Common myeloid progenitor, CD34-positive (primary cell): ENCODE measurements at regions not wholly inside any gene's neighbourhood (a gene's known extent, or its start where the extent isn't known, plus 50 kb on each side); places are given as distances from the start of the nearest gene placed in this dataset.

Experiments used
- CTCF ChIA-PET: fragments of 350-600 bp; sonication (Branson Sonifier 250); formaldehyde crosslinking; loops from one replicate; lab custom pipeline; 2021; ENCODE audit warnings: antibody characterized with exemption; lab: Charles Lee
- POLR2A ChIA-PET: fragments of 350-600 bp; sonication (Branson Sonifier 250); formaldehyde crosslinking; loops from one replicate; lab custom pipeline; 2021; ENCODE audit warnings: antibody characterized with exemption; lab: Charles Lee
- DNase-seq, 3 donors: peaks; one replicate each; pipeline versions ENCODE4 v3.0.0 to v3.0.0-alpha.2; 2013
- H3K27ac ChIP-seq, 2 experiments: 1 replicate in 1 of 2; 2 replicates in 1 of 2; pipeline ENCODE4 v1.7.0; 2013; ENCODE audit warnings: inconsistent platforms in 2 of 2, low read length in 2 of 2, mild to moderate bottlenecking in 2 of 2, low read depth in 1 of 2, moderate library complexity in 1 of 2; ENCODE audit not compliant: severe bottlenecking in 2 of 2, insufficient read depth in 1 of 2, poor library complexity in 1 of 2
- H3K27me3 ChIP-seq, 5 experiments: replicated peaks in 2 of 5; 1 replicate in 3 of 5; 2 replicates in 2 of 5; pipeline versions ENCODE4 v1.6.1 to v1.7.0; 2013; ENCODE audit warnings: low read length in 4 of 5, mild to moderate bottlenecking in 2 of 5, moderate library complexity in 2 of 5, inconsistent platforms in 1 of 5; ENCODE audit not compliant: insufficient read depth in 5 of 5, control insufficient read depth in 4 of 5
- H3K36me3 ChIP-seq, 4 experiments: 1 replicate in 2 of 4; 2 replicates in 2 of 4; pipeline versions ENCODE4 v1.6.1 to v1.7.0; 2013; ENCODE audit warnings: low read length in 3 of 4, control low read depth in 1 of 4, mild to moderate bottlenecking in 1 of 4; ENCODE audit not compliant: control insufficient read depth in 4 of 4, insufficient read depth in 4 of 4
- H3K4me1 ChIP-seq, 4 experiments: 1 replicate in 3 of 4; 2 replicates in 1 of 4; pipeline versions ENCODE4 v1.6.1 to v1.7.1; 2013; ENCODE audit warnings: low read length in 3 of 4, mild to moderate bottlenecking in 3 of 4, control low read depth in 1 of 4, inconsistent platforms in 1 of 4, moderate library complexity in 1 of 4; ENCODE audit not compliant: control insufficient read depth in 4 of 4, insufficient read depth in 4 of 4; ENCODE audit errors: control extremely low read depth in 1 of 4
- H3K4me3 ChIP-seq, 7 experiments: 1 replicate in 4 of 7; 2 replicates in 3 of 7; pipeline versions ENCODE4 v1.5.1 to v1.7.0; 2013; ENCODE audit warnings: mild to moderate bottlenecking in 7 of 7, low read length in 6 of 7, moderate library complexity in 6 of 7, inconsistent platforms in 2 of 7, low read depth in 2 of 7, control low read depth in 1 of 7; ENCODE audit not compliant: insufficient read depth in 4 of 7, control insufficient read depth in 1 of 7; ENCODE audit errors: extremely low read depth in 1 of 7
- H3K9me3 ChIP-seq, 5 experiments: 1 replicate in 4 of 5; 2 replicates in 1 of 5; pipeline versions ENCODE4 v1.6.1 to v1.7.1; 2013; ENCODE audit warnings: low read length in 4 of 5, mild to moderate bottlenecking in 2 of 5, inconsistent platforms in 1 of 5, low read depth in 1 of 5, moderate library complexity in 1 of 5; ENCODE audit not compliant: control insufficient read depth in 4 of 5, insufficient read depth in 2 of 5; ENCODE audit errors: control extremely low read depth in 1 of 5
- WGBS: methylation state at CpG from one replicate; pipeline ENCODE4 v1.1.5; 2013; ENCODE audit not compliant: insufficient coverage; 5-methylcytosine and 5-hydroxymethylcytosine counted together

DNA sequence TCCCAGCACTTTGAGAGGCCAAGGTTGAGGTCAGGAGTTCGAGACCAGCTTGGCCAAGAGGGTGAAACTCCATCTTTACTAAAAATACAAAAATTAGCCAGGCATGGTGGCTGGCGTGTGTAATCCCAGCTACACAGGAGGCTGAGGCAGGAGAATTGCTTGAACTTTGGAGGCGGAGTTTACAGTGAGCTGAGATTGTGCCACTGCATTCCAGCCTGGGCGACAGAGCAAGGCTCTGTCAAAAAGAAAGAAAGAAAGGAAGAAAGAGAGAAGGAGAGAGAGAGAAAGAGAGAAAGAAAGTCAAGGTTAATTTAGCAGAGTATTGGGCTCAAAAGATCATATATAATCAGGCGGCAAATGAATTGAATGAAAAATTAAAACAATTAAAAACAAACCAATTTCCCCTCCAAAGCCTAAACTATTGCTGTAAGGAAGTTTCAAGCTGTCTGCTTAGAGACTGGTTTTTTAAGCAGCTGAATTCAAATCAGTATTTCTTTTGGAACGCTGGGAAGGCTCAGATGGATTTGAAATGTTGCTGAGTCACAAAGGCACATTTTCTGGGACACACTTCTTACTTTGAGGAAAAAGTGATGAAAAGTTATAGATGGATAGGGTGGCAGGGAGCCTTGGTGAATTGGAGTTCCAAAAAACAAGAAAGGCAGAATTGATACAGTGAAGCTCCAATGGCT lies 81.3 kb upstream of the BHLHE40 start:
- H3K27ac ChIP-seq: no peak overlapping the region
- POLR2A ChIA-PET: no interaction called here

DNA sequence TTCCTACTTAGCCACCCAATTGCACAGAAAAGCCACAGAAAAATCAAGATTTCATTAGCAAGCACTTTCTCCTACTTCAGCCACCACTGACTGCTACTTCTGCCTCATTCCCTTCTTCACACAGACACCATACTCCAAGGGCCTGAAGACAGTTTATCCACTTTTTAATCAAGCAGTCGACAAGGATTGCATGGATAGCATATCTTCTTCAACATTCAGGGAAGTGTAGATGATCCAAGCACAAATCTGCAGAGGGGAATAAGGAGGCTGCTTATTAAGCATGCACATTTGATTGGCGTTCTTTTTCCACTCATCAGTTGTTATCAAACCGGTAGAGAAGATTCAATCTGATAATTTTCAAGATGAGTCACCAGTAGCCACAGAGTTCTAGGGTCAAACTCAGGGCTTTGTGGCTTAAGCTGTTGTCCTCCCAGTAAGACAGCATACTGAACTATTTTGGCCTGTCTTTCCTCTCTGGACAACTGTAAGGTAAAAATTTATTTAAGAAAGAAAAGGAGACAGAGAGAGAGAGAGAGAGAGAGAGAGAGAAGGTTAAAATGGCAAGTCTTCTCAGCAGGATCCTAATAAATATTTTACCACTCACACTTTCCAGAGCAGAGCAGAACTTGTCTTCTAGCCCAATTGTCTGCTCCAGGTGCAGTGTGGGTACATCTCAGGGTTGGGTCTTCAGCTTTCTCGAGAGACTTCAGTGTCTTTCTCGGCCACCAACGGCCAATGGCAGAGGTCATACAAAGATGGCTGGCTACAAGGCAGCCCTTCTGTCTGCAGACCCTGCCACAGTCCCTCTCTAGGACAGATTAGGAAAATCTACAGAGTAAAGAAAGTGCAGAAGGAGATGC lies 80.6 kb upstream of the BHLHE40 start:
- Histone ChIP-seq H3K4me1 (peaks cover 0 to 8% (median 0%) of the 10 kb centered on the region in 4 experiments), H3K27me3 (no peaks in the 10 kb centered on the region), H3K4me3 (no peak overlapping the region), H3K36me3 (no peaks in the 10 kb centered on the region), H3K9me3 (no peaks in the 10 kb centered on the region), H3K27ac (no peak overlapping the region)
- POLR2A ChIA-PET: no interaction called here
- 77% methylated on average over 5 of the region's 6 CpGs for WGBS
- DNase-seq: peak in 2 of 3 donors; percentile 20 to 40
- CTCF ChIA-PET: interaction anchor here (0.6 to 0.7 kb wide), 2 partner anchors 158 to 184 kb away, joined by 3 read pairs; no protein-coding TSS in a partner anchor

More for the DNA sequence above, 81.3 kb upstream of the BHLHE40 start:
- Histone ChIP-seq H3K36me3 (no peaks in the 10 kb centered on the region), H3K27me3 (no peaks in the 10 kb centered on the region), H3K9me3 (no peaks in the 10 kb centered on the region), H3K4me1 (peaks cover 0 to 8% (median 0%) of the 10 kb centered on the region in 4 experiments), H3K4me3 (no peak overlapping the region)
- 100% methylated on average over 4 of the region's 6 CpGs for WGBS
- no peak for DNase-seq
- CTCF ChIA-PET: interaction anchor here (0.6 kb wide), 1 partner anchor 159 kb away, joined by 3 read pairs; no protein-coding TSS in a partner anchor

DNA sequence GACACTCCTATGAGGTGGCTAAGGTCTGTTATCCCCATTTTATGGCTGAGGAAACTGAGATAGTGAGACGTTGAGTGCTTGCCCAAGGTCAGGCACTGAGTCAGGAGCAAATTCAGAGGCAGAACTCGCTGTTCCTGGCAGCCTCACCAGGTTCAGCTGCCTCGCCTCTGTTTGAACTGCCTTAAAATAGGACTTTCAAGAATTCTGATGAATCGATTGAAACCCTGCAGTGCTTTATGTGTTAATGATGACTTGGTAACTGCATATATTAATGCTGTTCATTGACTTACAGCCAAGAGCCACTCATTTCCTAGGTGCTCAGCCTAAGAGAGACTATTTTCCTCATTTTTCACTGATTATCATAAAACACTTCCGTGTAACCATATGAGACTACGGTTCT lies 79.5 kb upstream of the BHLHE40 start:
- no peaks in the 10 kb centered on the region for H3K9me3 ChIP-seq
- no peak for DNase-seq
- POLR2A ChIA-PET: no interaction called here

DNA sequence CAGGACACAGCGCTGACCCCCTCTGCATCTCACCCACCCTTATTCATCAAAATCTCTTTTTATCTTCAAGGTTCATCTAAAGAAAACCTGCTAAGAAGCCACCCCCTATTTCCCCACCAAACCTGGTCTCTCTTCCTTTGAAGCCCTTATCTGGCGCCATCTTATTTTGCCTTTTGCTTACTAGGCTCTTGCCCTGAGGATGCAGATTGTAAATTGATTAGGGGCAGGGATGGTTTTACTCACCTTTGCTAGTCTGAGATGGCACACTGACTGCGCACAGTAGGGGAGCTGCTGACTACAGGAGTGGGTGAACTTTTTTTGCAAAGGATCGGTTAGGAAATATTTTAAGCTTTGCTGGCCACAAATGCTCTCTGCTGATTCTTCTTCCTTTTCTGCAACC lies 78.9 kb upstream of the BHLHE40 start:
- 100% methylated on average over 3 of the region's 4 CpGs for WGBS
- POLR2A ChIA-PET: no interaction called here

More for the DNA sequence above, 79.5 kb upstream of the BHLHE40 start:
- CTCF ChIA-PET: no interaction called here
- Histone ChIP-seq H3K4me3 (no peak overlapping the region), H3K4me1 (peaks cover 2 to 12% (median 6%) of the 10 kb centered on the region in 4 experiments), H3K27me3 (no peaks in the 10 kb centered on the region), H3K27ac (no peak overlapping the region), H3K36me3 (no peaks in the 10 kb centered on the region)
- WGBS: 96% methylated on average over 5 of the region's 6 CpGs

DNA sequence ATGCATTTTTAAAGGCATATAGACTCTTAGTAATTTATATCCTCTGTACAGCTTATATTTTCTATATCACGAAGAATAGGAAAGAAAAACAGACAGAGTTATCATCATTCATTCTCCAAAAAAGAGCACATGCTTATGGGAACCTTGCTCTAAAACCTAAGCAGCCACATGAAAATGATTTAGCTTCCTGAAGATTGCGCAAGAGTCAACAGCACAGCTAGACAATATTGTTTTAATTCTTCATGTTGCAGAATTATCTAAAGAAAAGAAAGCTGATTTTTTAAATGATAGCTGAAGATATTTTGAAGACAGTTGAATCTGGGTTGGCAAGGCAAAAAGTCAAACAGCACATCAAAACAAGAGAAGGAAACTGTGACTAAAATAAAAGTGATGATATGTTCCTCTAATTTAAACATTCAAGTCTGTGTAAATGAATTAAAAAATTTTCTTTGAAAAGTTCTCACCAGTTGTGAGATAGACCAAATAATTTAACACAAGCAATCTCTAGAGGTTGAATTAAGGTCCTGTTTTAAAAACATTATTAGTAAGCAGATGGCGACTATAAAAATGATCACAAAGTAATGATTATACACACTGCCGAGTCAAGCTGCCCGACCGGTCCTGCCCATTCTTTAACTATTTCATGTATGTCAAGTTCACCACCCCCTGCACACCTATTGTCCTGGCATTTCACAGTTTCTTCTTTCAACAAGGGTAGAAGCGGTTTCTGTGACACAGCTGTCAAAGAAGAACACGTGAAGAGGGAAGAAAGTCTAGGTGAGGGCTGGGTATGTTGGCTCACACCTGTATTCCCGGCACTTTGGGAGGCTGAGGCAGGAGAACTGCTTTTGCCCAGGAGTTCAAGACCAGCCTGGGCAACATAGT lies 74.2 kb upstream of the BHLHE40 start:
- Histone ChIP-seq H3K4me1 (peaks cover 3 to 18% (median 13%) of the 10 kb centered on the region in 4 experiments), H3K27ac (no peak overlapping the region), H3K36me3 (no peaks in the 10 kb centered on the region), H3K9me3 (no peaks in the 10 kb centered on the region), H3K4me3 (no peak overlapping the region), H3K27me3 (no peaks in the 10 kb centered on the region)
- DNase-seq: peak in 2 of 3 donors; percentile 51 to 57
- ChIA-PET CTCF (interaction anchor here (1.2 to 3.7 kb wide), 2 partner anchors 10 to 123 kb away, joined by 3 to 19 read pairs; no protein-coding TSS in a partner anchor), POLR2A (interaction anchor here (0.7 to 1.3 kb wide), 2 partner anchors 74 to 167 kb away, joined by 3 read pairs; partner anchors contain the start of gene BHLHE40)
- 96% methylated on average over 4 of the region's 9 CpGs for WGBS

More for the DNA sequence above, 78.9 kb upstream of the BHLHE40 start:
- Histone ChIP-seq H3K4me1 (peaks cover 3 to 18% (median 11%) of the 10 kb centered on the region in 4 experiments), H3K27me3 (no peaks in the 10 kb centered on the region), H3K27ac (no peak overlapping the region), H3K4me3 (no peak overlapping the region), H3K9me3 (no peaks in the 10 kb centered on the region), H3K36me3 (no peaks in the 10 kb centered on the region)
- CTCF ChIA-PET: interaction anchor here (0.8 to 1.3 kb wide), 2 partner anchors 25 to 75 kb away, joined by 3 read pairs; no protein-coding TSS in a partner anchor
- no peak for DNase-seq

DNA sequence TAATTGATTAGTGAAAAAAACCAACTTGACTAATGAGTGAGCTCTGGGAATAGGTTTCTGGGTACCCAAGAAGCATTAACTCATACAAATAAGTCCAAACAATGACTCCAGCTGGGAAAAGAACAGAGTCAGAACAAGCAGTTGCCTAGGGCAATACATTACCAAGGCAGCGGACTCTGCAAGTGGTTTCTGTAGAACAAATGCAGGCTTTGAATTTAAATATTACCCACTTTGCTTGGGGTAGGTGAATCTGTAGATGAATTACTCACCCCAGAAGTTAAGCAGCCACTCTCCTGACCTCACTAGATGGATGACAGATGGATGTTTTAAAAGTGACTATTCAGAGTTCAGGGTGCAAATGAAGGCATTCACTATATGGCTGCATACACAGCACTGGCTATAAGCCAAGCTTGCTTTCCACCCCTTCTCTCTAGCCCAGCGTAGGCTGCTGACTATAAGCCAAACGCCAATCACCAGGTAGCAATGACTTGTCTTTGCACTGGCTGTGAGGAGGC lies 73.1 kb upstream of the BHLHE40 start:
- Histone ChIP-seq H3K36me3 (no peaks in the 10 kb centered on the region), H3K27me3 (no peaks in the 10 kb centered on the region), H3K4me3 (no peak overlapping the region), H3K4me1 (peaks cover 3 to 18% (median 13%) of the 10 kb centered on the region in 4 experiments), H3K9me3 (no peaks in the 10 kb centered on the region), H3K27ac (no peak overlapping the region)
- WGBS: no CpG with 5 or more reads among the region's 3 CpGs
- ChIA-PET POLR2A (interaction anchor here (0.7 to 1.1 kb wide), 2 partner anchors 71 to 169 kb away, joined by 3 to 5 read pairs; no protein-coding TSS in a partner anchor), CTCF (interaction anchor here (0.6 to 3.7 kb wide), 4 partner anchors 11 to 122 kb away, joined by 3 to 19 read pairs (median 4); no protein-coding TSS in a partner anchor)
- peak in 1 of 3 donors; percentile 19 for DNase-seq
